Activated naive CD4-positive, alpha-beta T cell treated with anti-CD3 and anti-CD28 coated beads, Interleukin-2, amount 10 ng/mL, durations not matched to agents 7 days and 5 days (primary cell): ENCODE measurements at regions not wholly inside any gene's neighbourhood (a gene's known extent, or its start where the extent isn't known, plus 50 kb on each side); places are given as distances from the start of the nearest gene placed in this dataset.

Source experiments
- CTCF ChIA-PET: fragments of 350-600 bp; sonication (Branson Sonifier 250); formaldehyde crosslinking; loops from one replicate; lab custom pipeline; 2021; ENCODE audit warnings: antibody characterized with exemption; lab: Charles Lee
- DNase-seq: peaks from one replicate; pipeline ENCODE4 v3.0.0-alpha.2; 2020
- H3K27ac Mint-ChIP-seq: one replicate; pipeline ENCODE4 v1.8.0; 2021; ENCODE audit warnings: mild to moderate bottlenecking, moderate library complexity, mixed read lengths
- H3K27me3 Mint-ChIP-seq: one replicate; pipeline ENCODE4 v1.8.0; 2021; ENCODE audit warnings: mild to moderate bottlenecking, mixed read lengths
- H3K36me3 Mint-ChIP-seq: one replicate; pipeline ENCODE4 v1.8.0; 2021; ENCODE audit warnings: mixed read lengths
- H3K4me1 Mint-ChIP-seq: one replicate; pipeline ENCODE4 v1.8.0; 2021; ENCODE audit warnings: mixed read lengths
- H3K4me3 Mint-ChIP-seq: one replicate; pipeline ENCODE4 v1.8.0; 2021; ENCODE audit warnings: mild to moderate bottlenecking, moderate library complexity, mixed read lengths
- H3K9me3 Mint-ChIP-seq: one replicate; pipeline ENCODE4 v1.8.0; 2021; ENCODE audit warnings: mixed read lengths

- DNase-seq: no peak
- H3K4me3 Mint-ChIP-seq: no peak overlapping the region
- no peaks in the 10 kb centered on the region for H3K36me3 Mint-ChIP-seq
- H3K9me3 Mint-ChIP-seq: peaks cover 6% of the 10 kb centered on the region
- no peaks in the 10 kb centered on the region for H3K4me1 Mint-ChIP-seq
- no peak overlapping the region for H3K27ac Mint-ChIP-seq
- CTCF ChIA-PET: no interaction called here
- H3K27me3 Mint-ChIP-seq: no peaks in the 10 kb centered on the region
These were observed 290.6 kb upstream of the SLIT2 start for GRCh38 chr4:19961091-19961490.

- Mint-ChIP-seq H3K4me3 (no peak overlapping the region), H3K9me3 (peaks cover 7% of the 10 kb centered on the region), H3K36me3 (no peaks in the 10 kb centered on the region), H3K4me1 (no peaks in the 10 kb centered on the region), H3K27me3 (no peaks in the 10 kb centered on the region), H3K27ac (no peak overlapping the region)
- no peak for DNase-seq
- CTCF ChIA-PET: no interaction called here
These were observed 292.9 kb upstream of the SLIT2 start for GRCh38 chr4:19958848-19959247.

- Mint-ChIP-seq H3K9me3 (peaks cover 9% of the 10 kb centered on the region), H3K27ac (no peak overlapping the region), H3K27me3 (no peaks in the 10 kb centered on the region), H3K4me3 (no peak overlapping the region), H3K36me3 (no peaks in the 10 kb centered on the region), H3K4me1 (no peaks in the 10 kb centered on the region)
- DNase-seq: no peak
- CTCF ChIA-PET: no interaction called here
These were observed 304.4 kb upstream of the SLIT2 start for GRCh38 chr4:19947349-19947748.

GRCh38 chr4:19945979-19946380, 305.7 kb upstream of the SLIT2 start:
- CTCF ChIA-PET: no interaction called here
- no peak for DNase-seq
- no peaks in the 10 kb centered on the region for H3K27me3 Mint-ChIP-seq
- no peaks in the 10 kb centered on the region for H3K4me1 Mint-ChIP-seq
- peaks cover 9% of the 10 kb centered on the region for H3K9me3 Mint-ChIP-seq
- H3K27ac Mint-ChIP-seq: no peak overlapping the region
- no peak overlapping the region for H3K4me3 Mint-ChIP-seq
- no peaks in the 10 kb centered on the region for H3K36me3 Mint-ChIP-seq

- no peak overlapping the region for H3K4me3 Mint-ChIP-seq
- no peaks in the 10 kb centered on the region for H3K27me3 Mint-ChIP-seq
- no peaks in the 10 kb centered on the region for H3K36me3 Mint-ChIP-seq
- peaks cover 9% of the 10 kb centered on the region for H3K9me3 Mint-ChIP-seq
- H3K27ac Mint-ChIP-seq: no peak overlapping the region
- no peaks in the 10 kb centered on the region for H3K4me1 Mint-ChIP-seq
- DNase-seq: no peak
- CTCF ChIA-PET: no interaction called here
These were observed 306.2 kb upstream of the SLIT2 start for GRCh38 chr4:19945501-19945900.

GRCh38 chr4:19944806-19945205, 306.9 kb upstream of the SLIT2 start:
- Mint-ChIP-seq H3K4me3 (no peak overlapping the region), H3K36me3 (no peaks in the 10 kb centered on the region), H3K4me1 (no peaks in the 10 kb centered on the region), H3K27me3 (no peaks in the 10 kb centered on the region), H3K9me3 (peaks cover 9% of the 10 kb centered on the region), H3K27ac (no peak overlapping the region)
- no peak for DNase-seq
- CTCF ChIA-PET: no interaction called here

GRCh38 chr4:19944251-19944650, 307.5 kb upstream of the SLIT2 start:
- Mint-ChIP-seq H3K27ac (no peak overlapping the region), H3K4me1 (no peaks in the 10 kb centered on the region), H3K4me3 (no peak overlapping the region), H3K36me3 (no peaks in the 10 kb centered on the region), H3K27me3 (no peaks in the 10 kb centered on the region), H3K9me3 (peaks cover 9% of the 10 kb centered on the region)
- DNase-seq: no peak
- CTCF ChIA-PET: no interaction called here

- CTCF ChIA-PET: no interaction called here
- Mint-ChIP-seq H3K27ac (no peak overlapping the region), H3K4me1 (no peaks in the 10 kb centered on the region), H3K27me3 (no peaks in the 10 kb centered on the region), H3K4me3 (no peak overlapping the region), H3K36me3 (no peaks in the 10 kb centered on the region), H3K9me3 (peaks cover 6% of the 10 kb centered on the region)
- DNase-seq: no peak
These were observed 310.3 kb upstream of the SLIT2 start for GRCh38 chr4:19941434-19941833.

GRCh38 chr4:19940861-19941260, 310.8 kb upstream of the SLIT2 start:
- Mint-ChIP-seq H3K36me3 (no peaks in the 10 kb centered on the region), H3K9me3 (peaks cover 7% of the 10 kb centered on the region), H3K27me3 (no peaks in the 10 kb centered on the region), H3K4me3 (no peak overlapping the region), H3K27ac (no peak overlapping the region), H3K4me1 (no peaks in the 10 kb centered on the region)
- no peak for DNase-seq
- CTCF ChIA-PET: no interaction called here

- Mint-ChIP-seq H3K27me3 (no peaks in the 10 kb centered on the region), H3K9me3 (peaks cover 15% of the 10 kb centered on the region), H3K4me1 (no peaks in the 10 kb centered on the region), H3K4me3 (no peak overlapping the region), H3K36me3 (no peaks in the 10 kb centered on the region), H3K27ac (no peak overlapping the region)
- CTCF ChIA-PET: no interaction called here
- DNase-seq: no peak
These were observed 315.2 kb upstream of the SLIT2 start for GRCh38 chr4:19936476-19936875.

GRCh38 chr4:19930742-19931141, 321.0 kb upstream of the SLIT2 start:
- Mint-ChIP-seq H3K4me1 (no peaks in the 10 kb centered on the region), H3K27ac (no peak overlapping the region), H3K4me3 (no peak overlapping the region), H3K9me3 (peaks cover 13% of the 10 kb centered on the region), H3K36me3 (no peaks in the 10 kb centered on the region), H3K27me3 (no peaks in the 10 kb centered on the region)
- no peak for DNase-seq
- CTCF ChIA-PET: no interaction called here

- Mint-ChIP-seq H3K36me3 (no peaks in the 10 kb centered on the region), H3K27ac (no peak overlapping the region), H3K9me3 (peaks cover 9% of the 10 kb centered on the region), H3K4me1 (no peaks in the 10 kb centered on the region), H3K27me3 (no peaks in the 10 kb centered on the region), H3K4me3 (no peak overlapping the region)
- CTCF ChIA-PET: no interaction called here
- DNase-seq: no peak
These were observed 324.3 kb upstream of the SLIT2 start for GRCh38 chr4:19927381-19927780.

GRCh38 chr4:19925516-19925915, 326.2 kb upstream of the SLIT2 start:
- H3K27me3 Mint-ChIP-seq: no peaks in the 10 kb centered on the region
- peaks cover 6% of the 10 kb centered on the region for H3K9me3 Mint-ChIP-seq
- no peaks in the 10 kb centered on the region for H3K4me1 Mint-ChIP-seq
- no peak overlapping the region for H3K27ac Mint-ChIP-seq
- H3K36me3 Mint-ChIP-seq: no peaks in the 10 kb centered on the region
- CTCF ChIA-PET: no interaction called here
- no peak overlapping the region for H3K4me3 Mint-ChIP-seq
- DNase-seq: no peak

- CTCF ChIA-PET: no interaction called here
- DNase-seq: no peak
- no peaks in the 10 kb centered on the region for H3K4me1 Mint-ChIP-seq
- no peaks in the 10 kb centered on the region for H3K27me3 Mint-ChIP-seq
- peaks cover 8% of the 10 kb centered on the region for H3K9me3 Mint-ChIP-seq
- no peaks in the 10 kb centered on the region for H3K36me3 Mint-ChIP-seq
- no peak overlapping the region for H3K27ac Mint-ChIP-seq
- no peak overlapping the region for H3K4me3 Mint-ChIP-seq
These were observed 326.9 kb upstream of the SLIT2 start for GRCh38 chr4:19924761-19925160.

- Mint-ChIP-seq H3K4me1 (no peaks in the 10 kb centered on the region), H3K36me3 (no peaks in the 10 kb centered on the region), H3K4me3 (no peak overlapping the region), H3K27me3 (no peaks in the 10 kb centered on the region), H3K27ac (no peak overlapping the region), H3K9me3 (peaks cover 37% of the 10 kb centered on the region)
- DNase-seq: no peak
- CTCF ChIA-PET: no interaction called here
These were observed 336.4 kb upstream of the SLIT2 start for GRCh38 chr4:19915276-19915675.

- Mint-ChIP-seq H3K9me3 (peaks cover 27% of the 10 kb centered on the region), H3K4me1 (no peaks in the 10 kb centered on the region), H3K27ac (no peak overlapping the region), H3K36me3 (no peaks in the 10 kb centered on the region), H3K4me3 (no peak overlapping the region), H3K27me3 (no peaks in the 10 kb centered on the region)
- CTCF ChIA-PET: no interaction called here
- DNase-seq: no peak
These were observed 338.1 kb upstream of the SLIT2 start for GRCh38 chr4:19913650-19914049.
